GM20000 (cell line): ENCODE measurements at regions not wholly inside any gene's neighbourhood (a gene's known extent, or its start where the extent isn't known, plus 50 kb on each side); places are given as distances from the start of the nearest gene placed in this dataset.

Experiments used
- DNase-seq: peaks from one replicate; pipeline ENCODE4 v3.0.0; 2012; ENCODE audit warnings: low spot score
- CTCF ChIP-seq: IDR thresholded peaks from 2 replicates; pipeline ENCODE4 v1.5.1; 2012; ENCODE audit warnings: mild to moderate bottlenecking, control low read depth; ENCODE audit errors: extremely low read depth, missing control alignments

- DNase-seq: no peak
- TF ChIP-seq CTCF: no peak
Observed at GRCh38 chr14:97187916-97188315, 390.7 kb downstream of the VRK1 start.

- no peak for DNase-seq
- no peak for TF ChIP-seq CTCF
Observed at GRCh38 chr14:97196336-97196735, 399.2 kb downstream of the VRK1 start.

- no peak for DNase-seq
Observed at GRCh38 chr14:97198813-97199212, 401.6 kb downstream of the VRK1 start.

GRCh38 chr14:97200245-97200644 is 403.1 kb downstream of the VRK1 start:
- no peak for TF ChIP-seq CTCF
- no peak for DNase-seq

More at GRCh38 chr14:97198813-97199212, 401.6 kb downstream of the VRK1 start:
- TF ChIP-seq CTCF: no peak

GRCh38 chr14:97206916-97207315 is 409.7 kb downstream of the VRK1 start:
- TF ChIP-seq CTCF: no peak
- DNase-seq: no peak

GRCh38 chr14:97210202-97210601 is 413.0 kb downstream of the VRK1 start:
- TF ChIP-seq CTCF: no peak

GRCh38 chr14:97212399-97212798 is 415.2 kb downstream of the VRK1 start:
- TF ChIP-seq CTCF: no peak
- no peak for DNase-seq

More at GRCh38 chr14:97210202-97210601, 413.0 kb downstream of the VRK1 start:
- no peak for DNase-seq
